HG03135 (cell line): ENCODE measurements at regions not wholly inside any gene's neighbourhood (a gene's known extent, or its start where the extent isn't known, plus 50 kb on each side); places are given as distances from the start of the nearest gene placed in this dataset.
"Not testable (repeated sequence)": the region's sequence is repeated elsewhere in the genome, so short reads cannot be mapped to it uniquely, and the experiment has no call there.

ENCODE experiments used
- ATAC-seq: cut with Tn5 transposase; IDR thresholded peaks from one replicate; pipeline ENCODE4 v1.9.1; 2021; ENCODE audit warnings: mild to moderate bottlenecking, moderate library complexity; ENCODE audit not compliant: unreplicated experiment

DNA sequence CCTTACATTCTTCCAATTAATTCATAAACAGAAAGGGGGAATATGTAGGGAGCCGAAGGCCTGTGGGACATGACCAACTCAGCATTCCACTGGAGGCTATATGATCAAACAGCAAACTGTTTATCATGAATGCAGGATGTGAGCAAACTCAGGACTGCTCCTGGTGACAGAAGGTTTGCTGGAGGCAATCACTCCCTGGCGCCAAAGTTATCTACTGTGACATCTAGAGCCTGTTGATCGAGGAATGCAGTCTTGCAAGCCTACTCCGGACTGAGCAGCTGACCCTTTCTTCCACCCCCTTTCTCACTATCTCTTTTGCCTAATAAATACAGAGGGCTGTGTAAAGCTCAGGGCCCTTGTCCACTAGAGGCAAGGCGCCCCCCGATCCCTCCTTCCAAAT lies 122.0 kb upstream of the ZCCHC13 start:
- not testable (repeated sequence) for ATAC-seq

DNA sequence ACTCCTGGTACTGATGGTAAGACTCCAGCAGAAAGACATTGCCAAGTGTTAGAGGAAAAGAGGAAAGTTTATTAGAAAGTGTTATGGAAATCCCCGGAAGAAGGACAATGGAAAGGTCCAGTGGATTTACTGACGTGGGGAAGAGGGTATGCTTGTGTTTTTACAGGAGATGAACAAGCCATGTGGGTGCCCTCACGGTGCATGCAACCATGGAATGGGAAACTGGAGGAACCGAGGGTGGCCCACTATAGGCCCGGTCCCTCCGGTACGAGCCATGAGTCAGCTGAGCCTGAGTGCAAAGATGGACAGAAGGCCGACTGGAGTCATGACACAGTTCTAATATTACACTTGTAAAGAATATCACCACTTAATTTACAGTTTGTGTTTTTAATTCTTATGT lies 123.3 kb upstream of the ZCCHC13 start:
- no peak for ATAC-seq

DNA sequence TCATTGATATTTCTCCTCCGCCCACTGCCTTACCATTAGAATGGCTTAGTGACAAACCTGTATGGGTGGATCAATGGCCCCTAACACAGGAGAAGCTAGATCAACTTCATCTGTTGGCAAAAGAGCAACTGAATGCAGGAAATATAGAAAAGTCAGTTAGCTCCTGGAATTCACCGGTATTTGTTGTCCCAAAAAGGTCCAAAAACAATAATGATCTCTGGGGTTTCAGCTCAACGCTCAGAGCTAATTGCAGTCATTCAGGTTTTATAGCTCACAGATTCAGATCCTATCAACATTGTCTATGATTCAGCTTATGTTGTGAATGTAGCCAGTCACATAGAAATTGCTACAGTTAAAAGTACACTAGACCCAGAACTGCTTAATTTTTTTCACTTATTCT lies 124.0 kb upstream of the ZCCHC13 start:
- no peak for ATAC-seq

DNA sequence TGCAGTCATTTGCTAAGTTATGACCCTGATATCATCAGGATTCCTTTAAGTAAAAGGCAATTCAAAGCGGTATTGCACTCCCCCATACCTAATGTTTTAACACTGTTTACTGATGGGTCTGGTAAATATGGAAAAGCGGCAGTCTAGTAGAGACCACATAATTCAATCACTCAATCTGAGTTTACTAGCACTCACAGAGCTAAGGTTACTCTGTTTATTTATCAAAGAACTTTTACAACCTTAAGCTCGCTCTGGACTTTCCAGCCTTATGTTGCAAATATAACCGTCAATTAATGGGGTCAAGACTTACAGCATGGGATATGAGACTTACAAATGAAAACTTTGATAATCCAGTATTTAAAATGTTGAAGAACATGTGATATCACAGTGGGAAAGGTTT lies 124.5 kb upstream of the ZCCHC13 start:
- no peak for ATAC-seq

DNA sequence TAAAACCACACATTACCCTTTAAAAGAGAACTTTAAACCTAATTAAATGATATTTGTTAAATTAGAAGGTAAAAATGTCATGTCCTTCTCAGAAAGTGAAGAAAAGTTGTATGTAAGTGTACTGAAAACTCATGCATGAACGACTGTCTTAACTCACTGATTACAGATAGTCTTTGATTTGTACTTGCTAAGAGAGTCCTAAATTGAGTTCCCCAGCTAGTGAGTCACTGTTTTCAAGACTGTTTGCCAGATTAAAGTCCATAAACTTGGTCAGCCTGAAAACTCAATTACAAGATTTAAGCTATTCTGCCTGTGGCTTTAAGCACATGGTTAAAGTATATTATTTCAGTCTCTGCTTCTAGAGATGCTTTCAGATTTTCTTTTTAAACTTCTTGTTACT lies 124.9 kb upstream of the ZCCHC13 start:
- no peak for ATAC-seq

DNA sequence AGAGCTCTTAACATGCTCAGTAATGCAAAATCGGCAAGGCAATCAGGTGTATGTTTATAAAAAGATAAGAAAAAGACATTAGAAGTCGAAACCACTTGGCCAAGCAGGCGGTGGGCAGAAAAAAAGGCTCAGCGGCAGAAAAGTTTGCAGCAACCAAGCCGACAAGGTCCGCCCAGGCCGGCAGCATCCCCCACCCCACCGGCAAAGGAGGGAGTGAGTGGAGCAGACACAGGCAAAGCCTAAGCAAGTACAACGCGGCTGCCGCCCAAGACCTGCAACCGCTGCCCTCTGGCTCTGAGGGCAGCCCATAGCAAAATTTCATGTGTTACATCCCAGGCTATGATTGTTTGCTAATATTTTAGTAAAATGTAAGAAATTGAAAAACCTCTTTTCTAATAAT lies 125.4 kb upstream of the ZCCHC13 start:
- no peak for ATAC-seq

DNA sequence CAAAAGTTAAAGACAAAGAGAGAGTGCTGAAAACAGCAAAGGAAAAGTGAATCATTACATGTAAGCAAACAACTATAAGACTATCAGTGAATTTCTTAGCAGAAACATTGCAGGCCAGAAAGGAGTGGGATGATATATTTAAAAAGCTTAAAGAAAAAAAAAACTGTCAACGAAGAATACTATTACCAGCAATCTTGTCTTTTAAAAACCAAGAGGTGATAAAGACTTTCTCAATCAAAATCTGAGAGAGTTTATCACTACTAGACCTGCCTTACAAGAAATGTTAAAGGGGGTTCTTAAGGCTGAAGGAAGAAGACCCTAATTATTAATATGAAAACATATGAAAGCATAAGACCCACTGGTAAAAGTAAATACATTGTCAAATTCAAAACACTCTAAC lies 132.5 kb upstream of the ZCCHC13 start:
- no peak for ATAC-seq

DNA sequence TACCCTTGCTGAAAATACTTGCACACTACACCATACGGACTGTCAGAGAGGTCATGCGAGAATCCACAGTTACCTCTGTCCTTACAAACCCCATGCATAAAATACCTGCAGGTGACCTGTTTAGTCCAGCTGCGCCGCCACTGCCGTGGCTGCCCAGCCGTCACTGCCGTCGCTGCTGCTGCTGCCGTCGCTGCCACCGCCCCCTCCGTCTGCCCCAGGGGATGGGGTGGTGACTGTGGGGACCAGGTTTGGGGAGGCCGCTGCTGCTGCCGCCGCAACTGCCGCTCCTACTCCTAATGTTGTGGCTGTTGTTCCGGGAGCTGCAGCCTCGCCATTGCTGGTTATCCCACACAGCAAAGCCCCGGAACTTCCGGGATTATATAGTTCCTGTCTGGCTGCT lies 141.8 kb upstream of the ZCCHC13 start:
- ATAC-seq = no peak

DNA sequence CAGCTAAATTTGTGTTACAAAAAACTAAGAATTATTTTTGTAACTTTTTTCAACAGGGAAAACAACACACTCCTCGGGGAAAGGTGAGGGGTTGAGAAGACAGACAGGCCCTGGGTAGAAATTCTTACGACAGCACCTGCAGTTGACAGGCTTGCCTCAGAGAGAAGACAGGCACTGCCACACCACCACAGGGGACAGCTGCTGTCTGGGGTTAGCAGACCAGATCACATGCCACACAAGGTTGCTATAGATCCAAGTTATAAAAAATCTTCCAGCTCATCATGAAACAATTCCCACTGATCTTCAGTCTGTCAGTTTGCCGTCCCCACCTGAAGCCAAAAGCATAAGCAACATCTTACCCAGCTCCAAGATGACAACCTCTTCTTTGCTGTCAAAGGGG lies 143.2 kb upstream of the ZCCHC13 start:
- ATAC-seq = no peak

DNA sequence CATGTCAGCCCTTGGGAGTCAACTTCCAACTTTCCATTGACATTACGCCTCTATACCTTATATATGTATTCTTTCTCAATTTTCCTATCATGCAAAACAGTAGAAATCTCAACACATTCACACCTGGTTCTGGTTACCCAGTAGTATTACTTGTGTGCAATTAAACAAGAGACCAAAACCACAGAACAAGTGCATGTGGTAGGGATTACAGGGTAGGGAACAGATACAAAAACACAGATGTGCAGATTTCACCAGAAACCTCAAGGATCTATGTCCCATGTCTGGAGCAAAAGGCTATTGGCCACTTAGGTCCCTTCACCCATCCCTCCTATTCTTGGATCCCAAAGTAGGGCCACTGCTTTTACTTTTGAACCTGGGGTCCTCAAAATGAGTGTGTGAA lies 143.6 kb upstream of the ZCCHC13 start:
- no peak for ATAC-seq

DNA sequence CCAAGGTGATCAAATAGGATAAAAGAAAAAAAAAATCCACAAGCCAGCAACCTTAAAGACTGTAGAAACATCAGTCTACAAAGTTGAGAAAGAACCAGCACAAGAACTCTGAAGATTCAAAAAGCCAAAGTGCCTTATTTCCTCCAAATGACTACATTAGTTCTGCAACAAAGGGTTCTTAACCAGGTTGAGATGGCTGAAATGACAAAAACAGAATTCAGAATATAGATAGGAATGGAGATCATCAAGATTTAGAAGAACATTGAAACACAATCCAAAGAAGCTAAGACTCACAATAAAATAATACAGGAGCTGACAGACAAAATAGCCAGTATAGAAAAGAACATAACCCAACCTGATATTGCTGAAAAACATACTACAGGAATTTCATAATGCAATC lies 156.5 kb upstream of the ZCCHC13 start:
- no peak for ATAC-seq

DNA sequence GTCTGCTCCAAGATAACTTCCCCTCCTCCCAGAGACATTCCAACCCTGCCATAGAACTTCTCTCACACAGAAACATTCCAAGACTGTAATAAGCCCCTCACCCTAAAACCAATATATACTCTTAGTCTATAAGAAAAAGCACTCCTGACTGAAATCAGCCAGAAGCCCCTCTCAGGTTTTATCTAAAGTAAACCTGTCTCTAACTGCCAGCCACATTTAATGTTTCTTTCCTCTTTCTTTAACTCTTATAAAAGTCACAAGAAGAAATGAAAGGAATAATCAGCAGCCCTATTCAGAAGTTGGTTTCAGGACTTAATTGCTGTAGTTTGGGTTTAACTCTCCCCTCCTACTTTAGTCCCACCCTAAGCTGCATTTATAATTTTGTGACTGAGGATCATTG lies 165.0 kb upstream of the ZCCHC13 start:
- ATAC-seq = no peak

DNA sequence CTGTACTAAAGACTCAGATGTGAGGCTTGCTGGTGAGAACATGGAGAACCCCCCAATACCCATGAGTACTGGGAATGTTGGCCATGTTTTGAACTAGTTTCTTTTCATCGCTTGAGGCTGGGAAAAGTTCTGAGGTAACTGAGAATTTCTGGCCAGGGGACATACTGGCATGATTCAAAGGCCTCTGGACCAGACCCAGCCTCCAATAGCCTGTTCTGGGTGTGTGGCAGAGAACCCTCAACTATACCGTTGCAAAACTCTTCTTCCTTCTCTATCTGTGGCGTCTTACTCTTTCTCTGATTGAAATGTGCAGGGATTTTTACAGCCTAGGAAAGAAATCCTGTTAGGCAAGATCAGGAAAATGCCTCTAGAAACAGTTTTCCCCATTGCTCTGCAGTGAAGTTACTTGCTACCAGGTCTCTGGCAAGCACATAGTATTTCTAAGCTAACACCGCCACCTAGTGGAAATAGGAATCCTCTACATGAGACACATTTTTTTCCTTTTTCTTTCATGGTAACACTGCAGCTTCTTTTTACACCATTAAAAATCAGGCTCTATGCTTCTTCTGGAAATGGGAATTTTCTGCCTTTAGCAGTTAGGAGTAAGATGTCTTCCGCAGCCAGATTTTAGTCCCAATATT lies 170.7 kb upstream of the ZCCHC13 start:
- peak; percentile 93 for ATAC-seq

DNA sequence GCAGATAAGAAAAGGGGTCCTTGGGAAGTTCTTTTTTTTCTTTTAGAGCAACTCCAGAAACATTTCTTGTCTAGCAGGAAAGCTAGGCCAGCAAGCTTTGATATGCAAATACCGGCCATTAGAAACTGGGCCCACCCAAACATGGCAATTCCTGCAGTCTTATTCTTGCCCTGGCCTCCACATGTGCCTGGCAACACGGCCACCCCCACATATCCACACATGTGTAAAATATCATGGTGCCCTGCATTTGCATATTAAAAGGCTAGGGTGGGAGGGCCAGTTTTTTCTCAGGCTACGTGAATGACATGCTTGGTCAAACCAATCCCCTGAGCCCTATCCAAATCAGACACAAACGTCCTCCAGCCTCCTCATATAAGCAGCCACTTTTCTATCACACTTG lies 171.7 kb upstream of the ZCCHC13 start:
- no peak for ATAC-seq

DNA sequence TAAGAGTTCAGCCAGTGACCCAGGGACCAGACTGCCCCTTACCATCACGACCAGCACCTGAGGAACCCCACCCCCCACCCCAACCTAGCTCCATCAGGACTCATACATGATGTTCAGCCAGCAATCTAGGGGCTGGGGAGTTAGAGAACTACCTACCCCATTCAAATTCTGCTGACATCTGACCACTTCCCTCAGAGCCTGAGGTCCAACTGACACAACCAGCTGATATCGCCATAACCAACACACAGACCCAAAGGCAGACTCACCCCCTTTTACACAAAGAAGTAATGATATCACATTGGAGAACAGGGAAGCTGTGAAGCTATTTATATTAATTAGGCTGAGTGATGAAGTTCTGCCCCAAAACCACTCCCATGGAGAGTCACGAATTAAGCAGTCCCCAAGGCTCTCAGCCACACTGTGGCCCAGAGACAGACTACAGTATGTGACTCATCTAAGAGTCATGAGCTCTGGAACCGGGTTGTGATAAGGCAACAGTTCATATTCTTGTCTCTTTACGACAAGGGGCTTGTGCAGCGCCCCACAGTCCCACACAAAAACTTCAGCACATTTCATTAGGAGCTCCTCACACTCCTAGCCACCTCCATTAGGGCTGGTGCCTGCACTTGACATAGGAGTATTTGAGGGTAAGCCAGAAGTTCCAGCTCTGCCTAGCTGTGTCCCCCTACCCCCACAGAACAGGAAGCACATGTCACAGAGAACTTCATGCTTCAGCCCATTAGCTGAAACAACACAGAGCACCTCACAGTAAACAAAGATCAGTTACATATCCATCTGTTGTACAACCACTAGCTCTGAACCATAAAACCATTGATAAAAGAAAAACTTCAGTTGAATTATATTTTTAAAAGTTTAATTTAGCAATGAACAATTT lies 184.7 kb upstream of the ZCCHC13 start:
- no peak for ATAC-seq

DNA sequence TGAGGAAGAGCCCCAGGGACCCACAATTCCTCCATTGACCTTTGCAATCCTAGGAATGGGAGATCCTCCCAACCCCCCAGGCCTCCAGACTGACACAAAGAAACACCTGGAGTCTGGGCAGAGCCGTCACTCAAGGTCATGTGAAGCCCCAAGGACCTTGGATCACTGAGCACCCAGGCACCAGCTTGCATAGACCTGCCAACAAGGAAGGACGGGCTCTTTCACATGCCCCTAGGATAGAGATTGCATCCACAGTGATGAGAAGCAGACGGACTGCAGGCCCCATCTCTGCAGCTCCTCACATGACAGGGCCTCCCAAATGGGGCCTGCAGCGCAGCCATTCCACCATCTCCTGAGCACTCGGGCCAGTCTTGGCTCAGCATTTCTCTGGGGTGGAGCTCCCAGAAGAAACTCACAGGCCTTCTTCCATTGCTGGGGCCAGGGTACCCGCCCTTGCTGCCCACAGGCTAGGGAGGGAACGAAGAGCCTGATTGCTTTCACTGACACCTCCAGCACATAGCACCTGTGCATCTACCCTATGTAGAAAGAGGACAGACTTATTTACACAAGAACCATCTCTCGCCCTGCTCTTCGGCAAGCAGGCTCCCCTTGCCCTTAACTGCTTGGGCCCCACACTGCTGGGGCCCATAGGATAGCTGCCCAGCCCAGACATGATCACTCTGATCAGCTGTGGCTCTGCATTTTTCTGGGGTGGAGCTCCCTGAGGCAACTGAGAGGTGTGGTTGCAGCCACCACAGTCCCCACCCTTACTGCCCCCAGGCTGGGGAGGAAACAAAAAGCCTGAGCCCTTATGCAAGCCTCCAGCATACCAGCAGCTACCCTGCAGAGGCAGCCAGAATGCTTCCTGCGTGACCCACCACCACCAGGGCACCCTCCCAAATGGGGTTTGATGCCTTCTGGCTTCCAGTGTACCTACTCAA lies 185.7 kb upstream of the ZCCHC13 start:
- ATAC-seq = no peak

DNA sequence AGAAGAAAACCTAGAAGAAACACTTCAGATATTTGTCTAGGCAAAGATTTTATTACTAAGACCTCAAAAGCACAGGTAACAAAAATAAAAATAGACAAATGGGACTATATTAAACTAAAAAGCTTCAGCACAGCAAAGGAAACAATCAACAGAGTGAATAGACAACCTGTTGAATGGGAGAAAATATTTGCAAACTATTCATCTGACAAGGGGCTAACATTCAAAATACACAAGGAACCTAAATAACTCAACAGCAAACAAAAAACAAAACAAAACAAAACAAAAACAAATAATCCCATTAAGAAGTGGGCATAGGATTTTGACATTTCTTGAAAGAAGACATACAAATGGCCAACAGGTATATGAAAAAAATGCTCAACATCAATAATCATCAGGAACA lies 192.7 kb upstream of the ZCCHC13 start:
- ATAC-seq = no peak

DNA sequence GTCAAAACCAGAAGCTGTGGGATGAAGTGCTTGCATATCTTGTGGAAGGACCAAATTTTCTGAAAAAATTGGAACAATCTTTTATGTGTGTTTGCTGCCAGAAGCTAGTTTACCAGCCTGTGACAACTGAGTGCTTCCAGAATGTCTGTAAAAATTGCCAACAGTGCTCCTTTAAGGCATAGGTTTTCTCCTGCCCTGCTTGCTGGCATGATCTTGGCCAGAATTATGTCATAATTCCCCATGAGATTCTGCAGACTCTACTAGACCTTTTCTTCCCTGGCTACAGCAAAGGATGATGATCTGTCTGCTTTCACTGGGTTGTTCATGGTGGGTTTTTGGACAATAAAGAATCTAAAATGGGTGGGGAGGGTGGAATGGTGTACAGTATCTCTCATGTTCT lies 196.3 kb upstream of the ZCCHC13 start:
- no peak for ATAC-seq

DNA sequence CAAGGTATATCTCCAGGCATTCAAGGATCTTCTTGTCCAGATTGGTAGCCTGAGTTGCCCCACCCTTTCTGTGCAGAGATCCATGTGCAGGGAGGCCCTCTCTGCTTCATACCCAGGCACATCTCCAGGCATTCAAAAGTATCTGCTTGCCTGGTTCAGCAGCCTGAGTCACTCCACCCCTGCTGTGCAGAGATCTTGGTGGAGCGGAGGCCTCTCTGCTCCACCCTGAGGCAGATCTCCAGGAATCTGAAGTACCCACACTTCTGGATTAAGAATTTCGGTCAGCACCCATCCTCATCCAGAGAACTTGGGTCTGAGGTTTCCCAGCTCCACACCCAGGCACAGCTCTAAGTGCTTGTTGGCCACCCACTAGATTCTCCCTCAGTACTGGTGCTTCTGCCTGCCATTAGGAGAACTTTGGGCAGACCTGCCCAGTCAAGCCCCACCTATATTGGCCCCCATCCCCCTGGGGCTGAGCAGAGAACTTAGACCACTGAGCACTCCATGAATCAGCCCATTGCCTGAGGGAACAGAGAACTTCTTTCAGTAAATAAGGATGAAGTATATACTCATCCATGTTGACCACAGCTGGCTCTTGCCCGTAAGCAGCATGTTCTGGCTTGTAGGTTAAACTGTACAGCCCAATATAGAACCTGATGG lies 199.5 kb upstream of the ZCCHC13 start:
- ATAC-seq = no peak

DNA sequence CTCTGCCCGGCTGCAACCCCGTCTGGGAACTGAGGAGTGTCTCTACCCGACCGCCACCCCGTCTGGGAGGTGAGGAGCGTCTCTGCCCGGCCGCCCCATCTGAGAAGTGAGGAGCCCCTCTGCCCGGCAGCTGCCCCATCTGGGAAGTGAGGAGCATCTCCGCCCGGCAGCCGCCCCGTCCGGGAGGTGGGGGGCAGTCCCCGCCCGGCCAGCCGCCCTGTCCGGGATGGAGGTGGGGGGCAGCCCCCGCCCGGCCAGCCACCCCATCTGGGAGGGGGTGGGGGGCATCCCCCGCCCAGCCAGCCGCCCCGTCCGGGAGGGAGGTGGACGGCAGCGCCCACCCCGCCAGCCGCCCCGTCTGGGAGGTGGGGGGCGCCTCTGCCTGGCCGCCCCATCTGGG lies 205.6 kb upstream of the ZCCHC13 start:
- not testable (repeated sequence) for ATAC-seq

DNA sequence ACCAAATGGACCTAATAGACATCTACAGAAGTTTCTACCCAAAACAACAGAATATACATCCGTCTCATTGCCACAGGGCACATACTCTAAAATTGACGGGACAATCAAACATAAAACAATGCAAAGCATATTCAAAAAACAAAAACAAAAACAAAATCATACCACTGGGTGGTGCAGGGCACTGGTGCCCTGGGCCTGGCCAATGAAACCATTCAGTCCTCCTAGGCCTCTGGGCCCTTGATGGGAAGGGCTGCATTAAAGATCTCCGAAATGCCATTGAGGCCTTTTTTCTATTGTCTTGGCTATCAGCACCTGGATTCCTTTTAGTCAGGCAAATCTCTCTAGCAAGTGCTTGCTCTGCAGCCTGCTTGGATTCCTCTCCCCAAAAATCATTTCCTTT lies 213.9 kb upstream of the ZCCHC13 start:
- no peak for ATAC-seq
